BLaER1 treated with 17β-estradiol and CSF1 and Interleukin-3, amounts not matched to agents 10 nM and 100 nM (cell line): ENCODE measurements at regions not wholly inside any gene's neighbourhood (a gene's known extent, or its start where the extent isn't known, plus 50 kb on each side); places are given as distances from the start of the nearest gene placed in this dataset.
"Not testable (repeated sequence)": the region's sequence is repeated elsewhere in the genome, so short reads cannot be mapped to it uniquely, and the experiment has no call there.

Experiments
- H3K27ac ChIP-seq, 11 experiments: shearing (Covaris generic); formaldehyde crosslinking; 2 replicates each; pipeline ENCODE4 v1.8.1; 2022
- H3K27me3 ChIP-seq, 11 experiments: shearing (Covaris generic); formaldehyde crosslinking; 2 replicates each; pipeline ENCODE4 v1.8.1; 2022
- H3K36me3 ChIP-seq, 11 experiments: shearing (Covaris generic); formaldehyde crosslinking; 2 replicates each; pipeline ENCODE4 v1.8.1; 2022
- H3K4me1 ChIP-seq, 10 experiments: shearing (Covaris generic); formaldehyde crosslinking; 2 replicates each; pipeline ENCODE4 v1.8.1; 2022
- H3K4me2 ChIP-seq, 11 experiments: shearing (Covaris generic); formaldehyde crosslinking; 2 replicates each; pipeline ENCODE4 v1.8.1; 2022
- H3K4me3 ChIP-seq, 10 experiments: shearing (Covaris generic); formaldehyde crosslinking; 2 replicates each; pipeline ENCODE4 v1.8.1; 2022
- H3K9ac ChIP-seq, 11 experiments: shearing (Covaris generic); formaldehyde crosslinking; 2 replicates each; pipeline ENCODE4 v1.8.1; 2022
- H3K9me3 ChIP-seq, 11 experiments: shearing (Covaris generic); formaldehyde crosslinking; replicated peaks in 1 of 11; 2 replicates each; pipeline ENCODE4 v1.8.1; 2022
- H4K20me1 ChIP-seq, 11 experiments: shearing (Covaris generic); formaldehyde crosslinking; 2 replicates each; pipeline ENCODE4 v1.8.1; 2022
- Cebpa-rat ChIP-seq, 11 experiments: shearing (Covaris generic); IDR thresholded peaks; 2 replicates each; pipeline ENCODE4 v1.8.1; 2022

- Histone ChIP-seq H3K4me3 (no peak overlapping the region), H3K27ac (no peak overlapping the region), H3K9ac (no peak overlapping the region), H3K27me3 (no peaks in the 10 kb centered on the region), H4K20me1 (no peaks in the 10 kb centered on the region), H3K4me2 (0 out of 22 replicates have a peak overlapping the region, but pooled peaks of 1 of the 11 experiments have one; percentile 49), H3K36me3 (no peaks in the 10 kb centered on the region), H3K4me1 (peaks cover 0 to 43% (median 8%) of the 10 kb centered on the region in 10 experiments; a peak in 9 of 20 replicates), H3K9me3 (no peaks in the 10 kb centered on the region)
- no peak for TF ChIP-seq Cebpa-rat (IDR thresholded peaks at IDR 0.05)
These were observed 287.7 kb upstream of the STXBP5 start for GRCh38 chr6:146916435-146917025.

DNA sequence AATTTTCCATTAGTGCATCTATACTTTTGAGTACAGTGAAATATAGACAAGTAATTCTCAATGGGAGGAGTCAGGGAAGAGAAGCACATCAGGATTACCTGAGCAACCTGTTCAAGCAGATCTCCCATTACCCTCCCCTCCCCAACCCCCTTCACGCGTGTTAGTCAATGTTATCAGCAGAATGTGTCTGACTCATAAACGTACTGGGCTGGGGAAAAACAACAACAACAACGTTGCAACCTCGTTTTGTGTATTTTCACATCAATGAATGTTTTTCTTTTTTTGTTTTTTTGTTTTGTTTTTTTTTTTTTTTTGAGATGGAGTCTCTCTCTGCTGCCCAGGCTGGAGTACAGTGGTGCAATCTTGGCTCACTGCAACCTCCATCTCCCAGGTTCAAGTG lies 287.0 kb upstream of the STXBP5 start:
- Histone ChIP-seq H3K4me1 (peaks cover 0 to 43% (median 8%) of the 10 kb centered on the region in 10 experiments; a peak in 9 of 20 replicates), H3K36me3 (no peaks in the 10 kb centered on the region), H3K4me3 (no peak overlapping the region)

DNA sequence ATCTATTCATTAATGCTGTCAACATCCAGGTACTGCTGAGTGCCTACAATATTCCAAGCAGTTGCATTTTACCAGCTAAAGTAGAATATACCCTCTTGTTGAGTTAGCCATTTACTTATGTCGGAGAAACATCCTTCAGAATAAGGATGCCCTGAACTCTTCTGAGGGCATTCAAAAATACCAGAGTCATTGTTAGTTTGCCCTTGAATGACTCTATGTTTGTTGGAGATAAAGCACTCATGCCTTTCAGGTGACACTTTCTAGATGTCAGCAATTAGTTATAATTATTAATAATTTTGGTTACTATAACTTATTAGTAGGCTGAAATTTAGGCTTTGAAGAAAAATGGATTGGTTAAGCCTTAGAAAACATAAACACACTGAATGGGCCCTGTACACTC lies 286.2 kb upstream of the STXBP5 start:
- Histone ChIP-seq H3K4me2 (no peak overlapping the region), H4K20me1 (no peaks in the 10 kb centered on the region), H3K4me3 (no peak overlapping the region), H3K9ac (no peak overlapping the region), H3K4me1 (peaks cover 0 to 36% (median 7%) of the 10 kb centered on the region in 10 experiments; a peak in 9 of 20 replicates), H3K27me3 (no peaks in the 10 kb centered on the region), H3K36me3 (no peaks in the 10 kb centered on the region), H3K27ac (no peak overlapping the region), H3K9me3 (no peaks in the 10 kb centered on the region)
- TF ChIP-seq Cebpa-rat (IDR thresholded peaks at IDR 0.05) = no peak

More for the DNA sequence above, 287.0 kb upstream of the STXBP5 start:
- H3K27me3 ChIP-seq = no peaks in the 10 kb centered on the region
- no peak overlapping the region for H3K27ac ChIP-seq
- H3K9me3 ChIP-seq = no peaks in the 10 kb centered on the region
- no peaks in the 10 kb centered on the region for H4K20me1 ChIP-seq
- TF ChIP-seq Cebpa-rat (IDR thresholded peaks at IDR 0.05) = no peak
- H3K9ac ChIP-seq = no peak overlapping the region
- no peak overlapping the region for H3K4me2 ChIP-seq

DNA sequence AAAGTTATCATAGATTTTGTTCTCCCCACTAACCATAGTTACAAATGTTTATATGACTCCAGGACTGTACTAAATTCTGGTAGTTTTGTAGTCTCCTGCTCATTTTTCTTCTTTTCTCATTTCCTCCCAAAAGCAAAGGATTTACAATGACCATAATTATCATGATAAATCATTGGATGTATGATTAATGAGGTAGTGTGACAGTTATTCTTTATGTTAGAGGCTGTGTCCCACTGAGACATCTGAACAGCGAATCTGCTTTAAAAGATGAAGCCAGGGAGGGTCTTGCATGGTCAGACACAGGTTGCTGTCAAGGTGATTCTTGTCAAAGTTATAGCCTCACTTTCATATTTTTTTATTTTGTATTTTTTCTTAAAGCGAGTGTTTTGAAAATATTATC lies 285.2 kb upstream of the STXBP5 start:
- Histone ChIP-seq H3K9ac (no peak overlapping the region), H3K27me3 (no peaks in the 10 kb centered on the region)
- no peak for TF ChIP-seq Cebpa-rat (IDR thresholded peaks at IDR 0.05)

DNA sequence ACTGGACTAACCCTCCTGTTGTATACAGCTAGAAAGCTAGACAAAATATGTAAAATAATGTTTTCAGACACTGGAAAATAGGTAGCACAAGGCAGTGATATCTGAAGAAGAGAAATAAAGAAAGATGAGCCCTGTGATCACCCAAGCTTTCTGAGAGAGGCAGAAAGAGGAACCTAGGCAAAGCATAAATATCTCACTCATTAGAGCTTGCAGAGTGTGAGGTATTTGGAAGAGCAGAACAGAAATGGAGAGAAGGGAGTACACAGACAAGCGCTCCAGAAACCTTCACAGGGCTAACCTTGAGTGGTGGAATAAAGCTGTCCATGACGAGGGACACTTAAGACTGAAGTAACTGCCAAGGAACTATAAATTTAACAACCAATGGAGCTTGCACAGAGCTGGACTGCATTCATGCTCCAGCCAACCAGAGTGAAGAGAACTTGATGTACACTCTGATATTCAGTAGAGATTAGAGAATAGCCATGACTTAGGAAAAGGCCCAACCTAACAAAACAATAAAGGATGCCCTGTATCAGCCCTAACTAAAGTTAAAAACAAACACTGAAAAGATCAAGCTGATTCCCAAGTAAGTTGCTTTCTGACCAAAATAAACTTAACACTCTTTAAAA lies 280.9 kb upstream of the STXBP5 start:
- Histone ChIP-seq H3K27me3 (no peaks in the 10 kb centered on the region), H3K4me3 (no peak overlapping the region), H3K9ac (no peak overlapping the region), H3K4me2 (no peak overlapping the region), H3K27ac (no peak overlapping the region), H3K4me1 (no peaks in the 10 kb centered on the region), H3K36me3 (no peaks in the 10 kb centered on the region), H4K20me1 (no peaks in the 10 kb centered on the region), H3K9me3 (no peaks in the 10 kb centered on the region)
- TF ChIP-seq Cebpa-rat (IDR thresholded peaks at IDR 0.05) = no peak

More for the DNA sequence above, 285.2 kb upstream of the STXBP5 start:
- Histone ChIP-seq H3K4me1 (peaks cover 0 to 26% (median 3%) of the 10 kb centered on the region in 10 experiments; a peak in 9 of 20 replicates), H3K27ac (no peak overlapping the region), H3K9me3 (no peaks in the 10 kb centered on the region), H4K20me1 (no peaks in the 10 kb centered on the region), H3K36me3 (no peaks in the 10 kb centered on the region), H3K4me3 (no peak overlapping the region), H3K4me2 (no peak overlapping the region)

- Histone ChIP-seq H3K4me2 (no peak overlapping the region), H3K27me3 (no peaks in the 10 kb centered on the region), H3K36me3 (no peaks in the 10 kb centered on the region), H3K4me3 (no peak overlapping the region), H3K9me3 (no peaks in the 10 kb centered on the region), H4K20me1 (no peaks in the 10 kb centered on the region), H3K9ac (no peak overlapping the region), H3K27ac (no peak overlapping the region), H3K4me1 (no peaks in the 10 kb centered on the region)
- TF ChIP-seq Cebpa-rat (IDR thresholded peaks at IDR 0.05) = no peak
These were observed 278.4 kb upstream of the STXBP5 start for GRCh38 chr6:146925846-146926245.

DNA sequence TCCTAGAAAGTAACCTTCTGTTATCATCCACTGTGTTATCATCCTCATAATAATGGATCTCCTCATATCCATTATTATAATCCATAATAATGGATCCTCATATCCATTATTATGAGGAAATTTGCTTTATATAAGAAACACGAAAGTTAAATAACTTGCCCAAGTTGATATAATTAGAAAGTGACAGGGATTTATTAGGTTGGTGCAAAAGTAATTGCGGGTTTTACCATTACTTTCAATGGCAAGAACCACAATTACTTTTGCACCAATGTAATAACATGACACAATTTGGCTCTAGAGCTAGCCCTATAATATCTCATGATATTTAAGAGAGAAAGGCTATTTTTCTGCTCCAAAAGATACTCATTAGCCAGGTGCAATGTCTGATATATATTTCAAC lies 275.7 kb upstream of the STXBP5 start:
- Histone ChIP-seq H3K9ac (no peak overlapping the region), H4K20me1 (no peaks in the 10 kb centered on the region), H3K27me3 (no peaks in the 10 kb centered on the region), H3K27ac (no peak overlapping the region), H3K36me3 (no peaks in the 10 kb centered on the region), H3K9me3 (no peaks in the 10 kb centered on the region), H3K4me1 (no peaks in the 10 kb centered on the region), H3K4me2 (no peak overlapping the region), H3K4me3 (no peak overlapping the region)
- TF ChIP-seq Cebpa-rat (IDR thresholded peaks at IDR 0.05) = no peak

DNA sequence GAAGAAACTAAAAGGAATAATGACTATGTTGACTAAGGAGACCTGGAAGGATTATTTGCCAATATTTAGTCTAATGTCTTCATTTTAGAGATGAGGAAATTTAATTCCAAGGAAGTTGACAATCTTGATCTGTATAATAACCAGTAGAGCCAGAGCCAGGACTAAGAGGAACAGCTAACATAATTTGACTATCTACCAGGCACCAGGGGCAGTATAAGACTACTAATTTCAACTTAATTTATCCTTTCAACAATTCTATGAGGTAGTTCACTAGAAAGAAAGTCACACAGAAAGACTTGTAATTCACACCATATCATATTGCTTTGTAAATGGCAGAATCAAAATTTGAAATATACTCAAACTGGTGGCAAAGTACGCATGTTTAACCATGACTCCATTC lies 273.0 kb upstream of the STXBP5 start:
- H3K4me2 ChIP-seq = no peak overlapping the region
- H3K4me1 ChIP-seq = no peaks in the 10 kb centered on the region
- H3K4me3 ChIP-seq = no peak overlapping the region
- TF ChIP-seq Cebpa-rat (IDR thresholded peaks at IDR 0.05) = no peak
- H4K20me1 ChIP-seq = no peaks in the 10 kb centered on the region
- no peaks in the 10 kb centered on the region for H3K27me3 ChIP-seq
- no peak overlapping the region for H3K9ac ChIP-seq
- no peaks in the 10 kb centered on the region for H3K9me3 ChIP-seq
- no peaks in the 10 kb centered on the region for H3K36me3 ChIP-seq
- no peak overlapping the region for H3K27ac ChIP-seq

GRCh38 chr6:146937316-146937715 lies 266.9 kb upstream of the STXBP5 start:
- TF ChIP-seq Cebpa-rat (IDR thresholded peaks at IDR 0.05) = no peak
- Histone ChIP-seq H3K9me3 (0 out of 22 replicates have a peak, but pooled peaks cover 0 to under 1% (median 0%) of the 10 kb centered on the region in 11 experiments), H3K9ac (no peak overlapping the region), H3K27ac (no peak overlapping the region), H3K27me3 (no peaks in the 10 kb centered on the region), H3K4me3 (no peak overlapping the region), H3K4me1 (no peaks in the 10 kb centered on the region), H3K36me3 (no peaks in the 10 kb centered on the region), H3K4me2 (no peak overlapping the region), H4K20me1 (no peaks in the 10 kb centered on the region)

GRCh38 chr6:146938266-146938665 lies 266.0 kb upstream of the STXBP5 start:
- no peak for TF ChIP-seq Cebpa-rat (IDR thresholded peaks at IDR 0.05)
- Histone ChIP-seq H3K4me2 (no peak overlapping the region), H3K4me3 (no peak overlapping the region), H3K27ac (no peak overlapping the region), H3K9me3 (peaks cover 0 to 10% (median 0%) of the 10 kb centered on the region in 11 experiments; a peak in 6 of 22 replicates), H3K4me1 (peaks cover 0 to 5% (median 2%) of the 10 kb centered on the region in 10 experiments; a peak in 9 of 20 replicates), H3K9ac (no peak overlapping the region), H3K36me3 (no peaks in the 10 kb centered on the region), H3K27me3 (no peaks in the 10 kb centered on the region), H4K20me1 (no peaks in the 10 kb centered on the region)

- not testable (repeated sequence) for H3K4me2 ChIP-seq, H3K4me1 ChIP-seq, H3K36me3 ChIP-seq, H3K9ac ChIP-seq, H3K4me3 ChIP-seq, H3K27ac ChIP-seq, H4K20me1 ChIP-seq, H3K27me3 ChIP-seq
- peaks cover 0 to 13% (median 0%) of the 10 kb centered on the region in 11 experiments; a peak in 7 of 22 replicates for H3K9me3 ChIP-seq
These were observed 264.8 kb upstream of the STXBP5 start for GRCh38 chr6:146939456-146939855.
